NCI-H2196 treated with DMSO at 0.1 percent for 48 hours (cell line): ENCODE measurements at regions not wholly inside any gene's neighbourhood (a gene's known extent, or its start where the extent isn't known, plus 50 kb on each side); places are given as distances from the start of the nearest gene placed in this dataset.

ENCODE experiments used
- DNase-seq: peaks from one replicate; lab custom pipeline; 2025; ENCODE audit not compliant: unreplicated experiment; lab: John Stamatoyannopoulos, UW

GRCh38 chr13:103388839-103389238, 322.6 kb upstream of the SLC10A2 start:
- no peak for DNase-seq

- no peak for DNase-seq
Observed at GRCh38 chr13:103386341-103386740, 320.1 kb upstream of the SLC10A2 start.

- DNase-seq = no peak
Observed at GRCh38 chr13:103373916-103374315, 307.7 kb upstream of the SLC10A2 start.

GRCh38 chr13:103371271-103371670, 305.1 kb upstream of the SLC10A2 start:
- no peak for DNase-seq

GRCh38 chr13:103370790-103371189, 304.6 kb upstream of the SLC10A2 start:
- DNase-seq = no peak

- DNase-seq = no peak
Observed at GRCh38 chr13:103358255-103358932, 292.2 kb upstream of the SLC10A2 start.

GRCh38 chr13:103356226-103356864, 290.1 kb upstream of the SLC10A2 start:
- DNase-seq = no peak

- DNase-seq = no peak
Observed at GRCh38 chr13:103354171-103354570, 288.0 kb upstream of the SLC10A2 start.

GRCh38 chr13:103351035-103351828, 285.0 kb upstream of the SLC10A2 start:
- no peak for DNase-seq

- DNase-seq = no peak
Observed at GRCh38 chr13:103350147-103350546, 283.9 kb upstream of the SLC10A2 start.

- DNase-seq = no peak
Observed at GRCh38 chr13:103349211-103349980, 283.2 kb upstream of the SLC10A2 start.

- DNase-seq = no peak
Observed at GRCh38 chr13:103335241-103335640, 269.0 kb upstream of the SLC10A2 start.

GRCh38 chr13:103331924-103332323, 265.7 kb upstream of the SLC10A2 start:
- no peak for DNase-seq

- no peak for DNase-seq
Observed at GRCh38 chr13:103328899-103329298, 262.7 kb upstream of the SLC10A2 start.

- no peak for DNase-seq
Observed at GRCh38 chr13:103326326-103326725, 260.1 kb upstream of the SLC10A2 start.

- DNase-seq = no peak
Observed at GRCh38 chr13:103325672-103326071, 259.5 kb upstream of the SLC10A2 start.

GRCh38 chr13:103324641-103325040, 258.4 kb upstream of the SLC10A2 start:
- DNase-seq = no peak

- DNase-seq = no peak
Observed at GRCh38 chr13:103315711-103316110, 249.5 kb upstream of the SLC10A2 start.

- DNase-seq = no peak
Observed at GRCh38 chr13:103312467-103312866, 246.2 kb upstream of the SLC10A2 start.

GRCh38 chr13:103308667-103309066, 242.4 kb upstream of the SLC10A2 start:
- DNase-seq = no peak

GRCh38 chr13:103306163-103306562, 239.9 kb upstream of the SLC10A2 start:
- DNase-seq = no peak
